GM18868 (cell line): ENCODE measurements at regions not wholly inside any gene's neighbourhood (a gene's known extent, or its start where the extent isn't known, plus 50 kb on each side); places are given as distances from the start of the nearest gene placed in this dataset.
"Not testable (repeated sequence)": the region's sequence is repeated elsewhere in the genome, so short reads cannot be mapped to it uniquely, and the experiment has no call there.

Experiments
- ATAC-seq: cut with Tn5 transposase; IDR thresholded peaks from one replicate; pipeline ENCODE4 v1.9.1; 2021; ENCODE audit warnings: mild to moderate bottlenecking, moderate library complexity; ENCODE audit not compliant: unreplicated experiment

DNA sequence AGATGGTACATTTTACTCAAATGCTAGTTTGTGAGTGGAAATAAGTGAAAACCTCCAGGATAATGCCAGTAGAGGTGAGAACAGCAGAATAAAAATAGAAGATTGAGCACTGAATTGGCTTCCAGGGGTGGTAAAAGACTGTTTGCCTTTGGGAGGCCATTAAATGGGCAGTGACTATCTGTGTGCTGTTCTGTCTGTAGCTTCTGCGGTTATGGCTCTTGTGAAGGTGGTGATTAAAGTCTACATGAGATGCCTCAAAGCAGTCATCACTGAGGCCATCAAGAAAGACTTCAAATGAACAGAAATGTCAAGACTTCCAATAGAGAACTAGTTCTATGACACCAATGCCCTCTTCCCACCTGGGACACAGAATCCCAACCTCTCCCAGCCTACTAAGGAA is 108.8 kb downstream of the EFHB start:
- ATAC-seq, result no peak

DNA sequence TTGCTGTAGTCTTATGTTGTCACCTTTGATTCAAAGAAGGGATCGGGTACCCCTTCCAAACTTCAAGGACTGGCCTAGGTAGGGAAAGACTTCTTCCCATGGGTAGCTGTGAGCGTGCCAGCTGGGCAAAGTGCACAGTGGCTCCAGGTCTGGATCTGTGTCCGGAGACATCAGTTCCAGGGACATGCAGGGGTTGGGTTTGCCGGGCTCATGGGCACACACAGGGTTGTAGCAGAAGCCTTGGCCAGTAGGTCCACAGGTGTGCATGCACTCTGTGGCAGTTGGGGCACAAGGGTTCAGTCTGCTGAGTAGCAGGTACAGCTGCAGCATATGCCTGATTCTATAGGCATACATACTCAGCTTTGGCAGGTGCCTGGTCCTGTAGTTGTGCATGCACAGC is 111.2 kb downstream of the EFHB start:
- ATAC-seq, result no peak

- ATAC-seq, result no peak
Observed at GRCh38 chr3:19816631-19817030, 117.4 kb downstream of the EFHB start.

- no peak for ATAC-seq
Observed at GRCh38 chr3:19815805-19816204, 118.2 kb downstream of the EFHB start.

DNA sequence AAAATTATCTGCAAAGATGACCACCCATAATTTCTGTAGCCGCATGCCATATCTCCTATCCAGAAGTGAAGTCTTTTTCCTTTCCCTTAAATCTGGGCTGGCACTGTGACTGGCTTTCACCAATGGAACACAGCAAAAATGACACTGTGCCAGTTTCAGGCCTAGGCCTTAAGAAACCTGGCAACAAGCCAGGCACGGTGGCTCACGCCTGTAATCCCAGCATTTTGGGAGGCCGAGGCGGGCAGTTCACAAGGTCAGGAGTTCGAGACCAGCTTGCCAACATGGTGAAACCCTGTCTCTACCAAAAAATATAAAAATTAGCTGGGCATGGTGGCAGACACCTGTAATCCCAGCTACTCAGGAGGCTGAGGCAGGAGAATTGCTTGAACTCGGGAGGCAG is 120.3 kb downstream of the EFHB start:
- not testable (repeated sequence) for ATAC-seq

- peak; percentile 46 for ATAC-seq
Observed at GRCh38 chr3:19811689-19812088, 122.3 kb downstream of the EFHB start.

- ATAC-seq, result no peak
Observed at GRCh38 chr3:19808834-19809233, 125.2 kb downstream of the EFHB start.

- ATAC-seq, result no peak
Observed at GRCh38 chr3:19799887-19800286, 134.1 kb downstream of the EFHB start.

- no peak for ATAC-seq
Observed at GRCh38 chr3:19799115-19799514, 134.9 kb downstream of the EFHB start.

DNA sequence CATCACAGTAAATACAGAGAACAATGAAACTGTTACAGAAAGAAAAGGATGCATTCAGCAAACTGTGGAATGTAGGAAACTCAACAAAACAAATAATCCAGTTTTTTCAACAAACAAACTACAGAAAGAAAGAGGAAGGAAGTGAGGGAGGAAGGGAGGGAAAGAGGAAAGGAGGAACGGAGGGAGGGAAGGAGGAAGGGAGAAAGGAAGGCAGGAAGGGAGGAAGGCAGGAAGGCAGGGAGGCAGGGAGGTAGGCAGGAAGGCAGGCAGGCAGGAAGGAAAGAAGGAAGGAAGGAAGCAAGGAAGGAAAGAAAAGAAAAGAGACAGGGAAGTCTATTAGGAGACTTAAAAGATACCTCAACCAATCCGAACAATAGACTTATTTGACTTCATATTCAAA is 135.7 kb downstream of the EFHB start:
- no peak for ATAC-seq

DNA sequence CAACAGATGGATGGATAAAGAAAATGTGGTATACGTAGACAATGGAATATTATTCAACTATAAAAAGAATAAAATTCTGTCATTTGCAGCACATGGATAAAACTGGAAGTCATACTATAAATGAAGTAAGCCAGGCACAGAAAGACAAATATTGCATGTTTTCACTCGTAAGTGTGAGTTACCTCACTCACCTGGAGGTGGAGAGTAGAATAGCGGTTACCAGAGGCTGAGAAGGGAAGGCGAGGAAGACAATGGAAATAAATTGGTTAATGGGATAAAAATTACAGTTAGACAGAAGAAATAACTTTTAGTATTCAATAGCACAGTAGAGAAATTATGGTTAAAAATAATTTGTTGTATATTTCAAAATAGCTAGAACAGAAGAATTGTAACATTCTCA is 141.6 kb downstream of the EFHB start:
- no peak for ATAC-seq

GRCh38 chr3:19775765-19776164 is 158.3 kb downstream of the EFHB start:
- no peak for ATAC-seq

DNA sequence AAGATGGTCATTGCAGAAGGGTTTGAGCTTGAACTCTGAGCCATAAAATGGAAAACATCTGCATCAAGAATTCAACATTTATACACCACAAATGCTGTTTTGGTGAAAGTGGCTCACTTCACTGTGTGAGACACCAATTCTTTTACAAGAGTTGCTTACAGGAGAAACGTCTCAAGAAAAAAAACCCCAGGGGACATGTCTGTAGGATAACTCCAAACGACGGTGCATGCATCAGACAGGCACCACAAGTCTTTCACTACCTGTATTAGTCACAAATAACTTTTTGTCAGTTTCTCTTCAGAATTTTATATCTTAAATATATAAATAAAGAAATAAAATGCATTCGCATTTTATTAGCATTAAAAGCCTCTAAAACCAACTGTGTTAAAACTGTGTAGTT is 164.3 kb downstream of the EFHB start:
- peak; percentile 87 for ATAC-seq

GRCh38 chr3:19765954-19766353 is 168.1 kb downstream of the EFHB start:
- no peak for ATAC-seq

- no peak for ATAC-seq
Observed at GRCh38 chr3:19757773-19758172, 176.2 kb downstream of the EFHB start.

- ATAC-seq, result no peak
Observed at GRCh38 chr3:19749448-19750017, 184.5 kb downstream of the EFHB start.

DNA sequence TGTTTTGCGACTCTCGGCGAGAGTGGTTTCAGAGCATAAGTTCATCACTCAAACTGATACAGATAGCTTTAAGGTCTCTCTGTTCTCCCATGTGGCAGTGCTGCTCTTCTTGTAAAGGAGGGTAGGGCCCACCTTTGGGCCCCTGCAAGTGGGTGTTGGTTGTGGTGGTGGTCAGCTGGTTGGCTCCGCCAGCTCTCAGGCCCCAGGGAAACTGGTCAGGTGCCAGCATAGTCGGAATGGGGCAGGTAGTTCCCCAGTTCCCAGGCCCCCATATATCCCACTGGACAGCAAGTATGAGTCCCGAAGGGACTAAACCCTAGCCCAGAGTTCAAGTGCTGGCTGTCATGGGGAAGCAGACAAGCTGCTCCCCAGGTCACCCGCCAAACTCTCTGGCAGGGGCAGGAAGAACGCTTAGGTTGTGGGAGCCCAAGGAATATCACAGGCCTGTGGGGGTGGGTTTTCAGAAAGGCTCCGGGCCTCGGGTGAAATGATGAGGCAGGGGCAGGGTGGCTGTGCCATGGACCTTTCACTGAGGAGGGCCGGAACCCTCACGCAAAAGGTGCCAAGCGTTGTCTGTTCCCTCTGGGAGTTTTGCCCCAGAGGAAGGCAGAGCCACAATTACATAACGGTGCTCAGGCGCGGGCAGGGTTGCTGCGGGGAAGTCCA is 185.1 kb downstream of the EFHB start:
- ATAC-seq, result no peak

- no peak for ATAC-seq
Observed at GRCh38 chr3:19744047-19744446, 190.0 kb downstream of the EFHB start.

DNA sequence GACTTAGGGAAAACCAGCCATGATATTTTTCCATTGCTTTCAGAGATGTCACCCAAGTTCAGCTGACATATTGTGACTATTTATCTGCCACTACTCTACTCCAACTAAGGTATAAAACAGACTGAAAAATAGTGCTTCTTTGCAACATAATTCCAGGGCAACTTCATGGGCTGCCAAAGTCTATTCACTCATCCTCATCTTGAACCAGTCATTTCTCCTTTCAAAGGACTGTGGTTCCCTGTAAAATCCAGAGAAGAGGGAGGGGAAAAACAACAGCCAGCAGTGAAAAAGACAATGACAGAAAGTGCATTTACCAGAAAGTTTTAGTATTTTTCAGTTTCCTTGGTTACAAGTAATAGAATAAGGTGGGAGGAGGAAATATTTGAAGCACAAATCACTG is 191.1 kb downstream of the EFHB start:
- ATAC-seq, result no peak

DNA sequence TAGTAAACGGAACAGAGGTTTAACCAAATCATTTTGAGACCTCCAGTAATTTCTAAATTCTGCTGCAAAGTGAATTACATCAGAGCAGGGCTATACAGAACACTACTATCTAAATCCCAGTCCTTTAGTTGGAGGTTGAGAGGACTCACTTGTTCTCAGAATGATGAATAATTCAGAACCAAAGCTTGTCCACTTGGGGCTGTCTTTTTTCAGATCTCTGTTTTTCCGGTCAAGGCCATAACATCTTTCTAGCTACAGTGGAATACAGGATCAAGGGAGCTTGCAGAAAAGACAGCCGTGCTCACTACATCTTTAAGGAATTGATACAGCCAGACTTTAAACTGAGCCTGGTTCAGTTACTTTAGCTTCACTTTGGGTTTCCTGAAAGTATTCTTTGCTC is 194.5 kb downstream of the EFHB start:
- ATAC-seq, result no peak

DNA sequence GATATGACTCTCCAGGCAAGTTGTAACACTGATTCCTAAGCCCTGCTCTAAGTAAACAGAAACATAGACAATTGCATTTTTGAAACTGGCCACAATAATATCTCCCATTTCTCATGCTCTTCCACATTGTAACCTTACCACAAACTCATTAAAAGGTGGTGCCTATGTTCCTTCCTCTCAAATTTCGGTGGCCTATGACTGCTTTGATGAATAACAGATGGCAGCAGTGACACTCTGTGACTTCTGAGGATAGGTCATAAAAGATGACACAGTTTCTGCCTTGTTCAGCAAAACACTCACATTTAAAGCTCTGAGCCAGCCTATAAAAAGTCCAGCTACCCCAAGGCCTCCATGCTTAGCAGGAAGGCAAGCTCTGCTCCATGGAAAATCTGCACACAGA is 195.2 kb downstream of the EFHB start:
- no peak for ATAC-seq

DNA sequence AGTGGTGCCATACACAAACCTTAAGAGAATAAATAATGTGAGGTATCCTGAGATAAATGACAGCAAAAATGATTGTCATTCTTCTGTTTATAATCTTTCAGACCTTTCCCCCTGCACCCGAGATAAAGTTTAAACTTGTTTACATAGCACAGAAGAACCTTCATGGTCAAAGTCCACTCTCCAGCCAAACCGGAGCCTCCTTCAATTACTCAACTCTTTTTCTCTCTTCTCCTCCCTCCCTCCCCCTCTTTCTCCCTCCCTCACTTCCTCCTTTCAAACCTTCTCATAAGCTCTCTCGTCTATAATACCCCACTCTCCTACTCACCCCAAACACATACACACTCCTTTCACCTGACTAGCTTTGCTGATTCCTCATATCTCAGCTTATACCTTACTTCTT is 198.9 kb downstream of the EFHB start:
- ATAC-seq, result no peak

- no peak for ATAC-seq
Observed at GRCh38 chr3:19734453-19734852, 199.6 kb downstream of the EFHB start.
